Mesendoderm (in vitro differentiated cells): ENCODE measurements at regions not wholly inside any gene's neighbourhood (a gene's known extent, or its start where the extent isn't known, plus 50 kb on each side); places are given as distances from the start of the nearest gene placed in this dataset.

Source experiments
- DNase-seq: peaks from one replicate; pipeline ENCODE4 v3.0.0; 2013
- H2AK5ac ChIP-seq: 2 replicates; pipeline ENCODE4 v1.6.1; 2013; ENCODE audit warnings: low read length, inconsistent platforms
- H2BK120ac ChIP-seq: 2 replicates; pipeline ENCODE4 v1.6.1; 2013; ENCODE audit warnings: low read depth, mild to moderate bottlenecking, low read length, moderate library complexity, mixed read lengths
- H2BK15ac ChIP-seq: replicated peaks from 2 replicates; pipeline ENCODE4 v1.6.1; 2013; ENCODE audit warnings: low read depth, mild to moderate bottlenecking, moderate library complexity
- H2BK5ac ChIP-seq: 2 replicates; pipeline ENCODE4 v1.6.1; 2013; ENCODE audit warnings: low read length, inconsistent platforms
- H3K18ac ChIP-seq: 2 replicates; pipeline ENCODE4 v1.6.1; 2013; ENCODE audit warnings: mild to moderate bottlenecking, low read length, mixed read lengths
- H3K23ac ChIP-seq: one replicate; pipeline ENCODE4 v1.6.1; 2013; ENCODE audit warnings: low read length
- H3K27ac ChIP-seq: 2 replicates; pipeline ENCODE4 v1.5.1; 2013; ENCODE audit warnings: low read depth, mild to moderate bottlenecking, inconsistent platforms, low read length, moderate library complexity
- H3K27me3 ChIP-seq: 2 replicates; pipeline ENCODE4 v1.6.1; 2013; ENCODE audit warnings: low read length, control low read depth, mild to moderate bottlenecking, inconsistent platforms; ENCODE audit not compliant: insufficient read depth, poor library complexity
- H3K36me3 ChIP-seq: 2 replicates; pipeline ENCODE4 v1.6.1; 2013; ENCODE audit warnings: low read length, inconsistent platforms; ENCODE audit not compliant: control insufficient read depth, insufficient read depth
- H3K4ac ChIP-seq: one replicate; pipeline ENCODE4 v1.6.1; 2013; ENCODE audit warnings: low read depth, mild to moderate bottlenecking, low read length, moderate library complexity
- H3K4me1 ChIP-seq: 2 replicates; pipeline ENCODE4 v1.6.1; 2013; ENCODE audit warnings: low read depth, low read length, inconsistent platforms; ENCODE audit not compliant: control insufficient read depth
- H3K4me2 ChIP-seq: 2 replicates; pipeline ENCODE4 v1.6.1; 2013; ENCODE audit warnings: low read length
- H3K4me3 ChIP-seq: 2 replicates; pipeline ENCODE4 v1.5.1; 2013; ENCODE audit warnings: mild to moderate bottlenecking, low read length
- H3K56ac ChIP-seq: one replicate; pipeline ENCODE4 v1.6.1; 2013; ENCODE audit warnings: low read length
- H3K79me1 ChIP-seq: 2 replicates; pipeline ENCODE4 v1.6.1; 2013; ENCODE audit warnings: low read length, inconsistent platforms
- H3K79me2 ChIP-seq: 2 replicates; pipeline ENCODE4 v1.6.1; 2013; ENCODE audit warnings: mild to moderate bottlenecking, low read length; ENCODE audit not compliant: control insufficient read depth, insufficient read depth
- H3K9ac ChIP-seq: 2 replicates; pipeline ENCODE4 v1.6.1; 2013; ENCODE audit warnings: low read length, inconsistent platforms
- H4K5ac ChIP-seq: one replicate; pipeline ENCODE4 v1.6.1; 2013; ENCODE audit warnings: low read length
- H4K8ac ChIP-seq: one replicate; pipeline ENCODE4 v1.6.1; 2013; ENCODE audit warnings: low read depth, mild to moderate bottlenecking, control low read depth, low read length, moderate library complexity
- WGBS: extraction: QIAGEN DNeasy Blood & Tissue Kit; methylation state at CpG from one replicate; pipeline ENCODE4 v1.1.7; 2013; ENCODE audit warnings: low lambda C conversion rate, missing lambda C conversion rate; ENCODE audit not compliant: insufficient coverage; ENCODE audit errors: extremely low coverage; 5-methylcytosine and 5-hydroxymethylcytosine counted together

GRCh38 chr3:170784406-170784805 is 85.6 kb downstream of the RPL22L1 start:
- Histone ChIP-seq H3K4me1 (no peaks in the 10 kb centered on the region), H3K79me2 (no peaks in the 10 kb centered on the region), H3K79me1 (no peaks in the 10 kb centered on the region), H3K27me3 (no peaks in the 10 kb centered on the region), H2BK120ac (no peak overlapping the region), H4K5ac (no peak overlapping the region), H3K18ac (no peak overlapping the region), H3K56ac (no peak overlapping the region), H3K4me2 (no peak overlapping the region), H3K9ac (no peak overlapping the region), H2BK15ac (no peak overlapping the region), H4K8ac (no peak overlapping the region), H2AK5ac (no peak overlapping the region), H3K4ac (no peak overlapping the region), H3K23ac (no peak overlapping the region), H3K36me3 (no peaks in the 10 kb centered on the region), H3K4me3 (no peak overlapping the region), H2BK5ac (no peak overlapping the region), H3K27ac (no peak overlapping the region)
- no CpG with 5 or more reads among the region's 2 CpGs for WGBS
- DNase-seq: no peak

- H3K56ac ChIP-seq: no peak overlapping the region
- no peak for DNase-seq
- H4K8ac ChIP-seq: no peak overlapping the region
- H3K4me1 ChIP-seq: no peaks in the 10 kb centered on the region
- H4K5ac ChIP-seq: no peak overlapping the region
- no peaks in the 10 kb centered on the region for H3K79me1 ChIP-seq
- no peak overlapping the region for H2BK120ac ChIP-seq
- H3K9ac ChIP-seq: no peak overlapping the region
- H3K23ac ChIP-seq: no peak overlapping the region
- no peak overlapping the region for H2BK5ac ChIP-seq
- no peak overlapping the region for H2BK15ac ChIP-seq
- H3K4me3 ChIP-seq: no peak overlapping the region
- no peaks in the 10 kb centered on the region for H3K79me2 ChIP-seq
- no peak overlapping the region for H3K27ac ChIP-seq
- no peaks in the 10 kb centered on the region for H3K36me3 ChIP-seq
- no peak overlapping the region for H3K18ac ChIP-seq
- H3K4me2 ChIP-seq: no peak overlapping the region
- H3K27me3 ChIP-seq: no peaks in the 10 kb centered on the region
- no peak overlapping the region for H2AK5ac ChIP-seq
- no peak overlapping the region for H3K4ac ChIP-seq
These were observed 89.0 kb downstream of the RPL22L1 start for GRCh38 chr3:170780955-170781354.

GRCh38 chr3:170780471-170780870 is 89.5 kb downstream of the RPL22L1 start:
- WGBS: no CpG with 5 or more reads among the region's 1 CpG
- no peaks in the 10 kb centered on the region for H3K79me2 ChIP-seq
- no peaks in the 10 kb centered on the region for H3K4me1 ChIP-seq
- no peak overlapping the region for H4K5ac ChIP-seq
- H3K9ac ChIP-seq: no peak overlapping the region
- peak overlapping the region; percentile 68 for H3K18ac ChIP-seq
- H3K27ac ChIP-seq: no peak overlapping the region
- no peak overlapping the region for H4K8ac ChIP-seq
- no peak overlapping the region for H3K23ac ChIP-seq
- H3K4me2 ChIP-seq: no peak overlapping the region
- H2BK120ac ChIP-seq: no peak overlapping the region
- no peak overlapping the region for H3K56ac ChIP-seq
- H3K4ac ChIP-seq: no peak overlapping the region
- H2AK5ac ChIP-seq: no peak overlapping the region
- no peak overlapping the region for H3K4me3 ChIP-seq
- no peak for DNase-seq
- H3K79me1 ChIP-seq: no peaks in the 10 kb centered on the region
- no peak overlapping the region for H2BK15ac ChIP-seq
- no peaks in the 10 kb centered on the region for H3K27me3 ChIP-seq
- H2BK5ac ChIP-seq: no peak overlapping the region
- no peaks in the 10 kb centered on the region for H3K36me3 ChIP-seq

- no peaks in the 10 kb centered on the region for H3K79me1 ChIP-seq
- H3K27ac ChIP-seq: no peak overlapping the region
- H4K5ac ChIP-seq: no peak overlapping the region
- H2BK120ac ChIP-seq: no peak overlapping the region
- WGBS: no CpG with 5 or more reads among the region's 6 CpGs
- no peak overlapping the region for H2BK5ac ChIP-seq
- DNase-seq: peak; percentile 55
- no peak overlapping the region for H3K4me3 ChIP-seq
- H2BK15ac ChIP-seq: no peak overlapping the region
- no peaks in the 10 kb centered on the region for H3K79me2 ChIP-seq
- H2AK5ac ChIP-seq: no peak overlapping the region
- H3K18ac ChIP-seq: no peak overlapping the region
- no peak overlapping the region for H3K4me2 ChIP-seq
- H4K8ac ChIP-seq: no peak overlapping the region
- H3K4ac ChIP-seq: no peak overlapping the region
- no peaks in the 10 kb centered on the region for H3K36me3 ChIP-seq
- no peak overlapping the region for H3K56ac ChIP-seq
- H3K23ac ChIP-seq: no peak overlapping the region
- no peak overlapping the region for H3K9ac ChIP-seq
- H3K4me1 ChIP-seq: no peaks in the 10 kb centered on the region
- no peaks in the 10 kb centered on the region for H3K27me3 ChIP-seq
These were observed 91.5 kb downstream of the RPL22L1 start for GRCh38 chr3:170778240-170779217.

- no peak overlapping the region for H3K4me3 ChIP-seq
- no peak overlapping the region for H3K4me2 ChIP-seq
- H4K8ac ChIP-seq: no peak overlapping the region
- H3K79me1 ChIP-seq: no peaks in the 10 kb centered on the region
- no peaks in the 10 kb centered on the region for H3K4me1 ChIP-seq
- H3K18ac ChIP-seq: no peak overlapping the region
- no peak overlapping the region for H4K5ac ChIP-seq
- no peak overlapping the region for H2BK120ac ChIP-seq
- no peak overlapping the region for H3K56ac ChIP-seq
- no peak overlapping the region for H2BK15ac ChIP-seq
- no peaks in the 10 kb centered on the region for H3K27me3 ChIP-seq
- H3K23ac ChIP-seq: no peak overlapping the region
- H3K9ac ChIP-seq: no peak overlapping the region
- H2AK5ac ChIP-seq: no peak overlapping the region
- H3K79me2 ChIP-seq: no peaks in the 10 kb centered on the region
- no peak for DNase-seq
- H3K36me3 ChIP-seq: no peaks in the 10 kb centered on the region
- H3K4ac ChIP-seq: no peak overlapping the region
- no peak overlapping the region for H3K27ac ChIP-seq
- H2BK5ac ChIP-seq: no peak overlapping the region
These were observed 92.5 kb downstream of the RPL22L1 start for GRCh38 chr3:170777564-170777926.
